Aorta (tissue), 5 donors: ENCODE measurements at regions not wholly inside any gene's neighbourhood (a gene's known extent, or its start where the extent isn't known, plus 50 kb on each side); places are given as distances from the start of the nearest gene placed in this dataset.
"Not testable (repeated sequence)": the region's sequence is repeated elsewhere in the genome, so short reads cannot be mapped to it uniquely, and the experiment has no call there.

Experiments
- ATAC-seq: fragments of 200-7000 bp; cut with Tn5 transposase; one replicate; pipeline ENCODE4 v1.9.1; 2022; ENCODE audit warnings: moderate library complexity; ENCODE audit not compliant: low FRiP score
- DNase-seq, 2 donors: peaks; one replicate each; pipeline ENCODE4 v3.0.0-alpha.2; 2020
- H3K27ac ChIP-seq, 2 donors: one replicate each; pipeline ENCODE4 v1.5.1; 2013; ENCODE audit warnings: low read length in 2 of 2, mild to moderate bottlenecking in 2 of 2, moderate library complexity in 2 of 2, control low read depth in 1 of 2, inconsistent platforms in 1 of 2, low read depth in 1 of 2
- H3K27me3 ChIP-seq, 2 donors: one replicate each; pipeline ENCODE4 v1.6.1; 2013; ENCODE audit warnings: control low read depth in 1 of 2, low read length in 1 of 2, mild to moderate bottlenecking in 1 of 2, moderate library complexity in 1 of 2; ENCODE audit not compliant: insufficient read depth in 2 of 2, control insufficient read depth in 1 of 2
- H3K36me3 ChIP-seq, 2 donors: one replicate each; pipeline ENCODE4 v1.6.1; 2013; ENCODE audit warnings: control low read depth in 1 of 2, low read length in 1 of 2, mild to moderate bottlenecking in 1 of 2; ENCODE audit not compliant: insufficient read depth in 2 of 2, control insufficient read depth in 1 of 2
- H3K4me1 ChIP-seq, 2 donors: one replicate each; pipeline ENCODE4 v1.6.1; 2013; ENCODE audit warnings: low read length in 2 of 2, control low read depth in 1 of 2, mild to moderate bottlenecking in 1 of 2, moderate library complexity in 1 of 2; ENCODE audit not compliant: insufficient read depth in 2 of 2, control insufficient read depth in 1 of 2
- H3K4me3 ChIP-seq, 2 donors: one replicate each; pipeline ENCODE4 v1.5.1; 2013; ENCODE audit warnings: low read length in 2 of 2, control low read depth in 1 of 2, mild to moderate bottlenecking in 1 of 2
- H3K9me3 ChIP-seq: one replicate; pipeline ENCODE4 v1.6.1; 2013; ENCODE audit warnings: mild to moderate bottlenecking, low read length; ENCODE audit not compliant: control insufficient read depth
- WGBS, 2 donors: extraction: QIAGEN DNeasy Blood & Tissue Kit; methylation state at CpG; one replicate each; pipeline ENCODE4 v1.1.7; 2013; 5-methylcytosine and 5-hydroxymethylcytosine counted together
- intact Hi-C, 2 donors: fragments of 100-400 bp; cut with DNase I; formaldehyde crosslinking; loops; one replicate each; pipeline versions ENCODE4 v1.14.2 to v1.15.0; 2022
- donor health status: healthy with polysubstance abuse.
- donor health status: Bipolar disorder and iron deficiency.
- donor health status: DM: no; HTN: no; CAD: no.
- donor health status: DM: no; HTN: no; CAD: no.
- donor health status: DM: yes; HTN: yes; CAD: no.

DNA sequence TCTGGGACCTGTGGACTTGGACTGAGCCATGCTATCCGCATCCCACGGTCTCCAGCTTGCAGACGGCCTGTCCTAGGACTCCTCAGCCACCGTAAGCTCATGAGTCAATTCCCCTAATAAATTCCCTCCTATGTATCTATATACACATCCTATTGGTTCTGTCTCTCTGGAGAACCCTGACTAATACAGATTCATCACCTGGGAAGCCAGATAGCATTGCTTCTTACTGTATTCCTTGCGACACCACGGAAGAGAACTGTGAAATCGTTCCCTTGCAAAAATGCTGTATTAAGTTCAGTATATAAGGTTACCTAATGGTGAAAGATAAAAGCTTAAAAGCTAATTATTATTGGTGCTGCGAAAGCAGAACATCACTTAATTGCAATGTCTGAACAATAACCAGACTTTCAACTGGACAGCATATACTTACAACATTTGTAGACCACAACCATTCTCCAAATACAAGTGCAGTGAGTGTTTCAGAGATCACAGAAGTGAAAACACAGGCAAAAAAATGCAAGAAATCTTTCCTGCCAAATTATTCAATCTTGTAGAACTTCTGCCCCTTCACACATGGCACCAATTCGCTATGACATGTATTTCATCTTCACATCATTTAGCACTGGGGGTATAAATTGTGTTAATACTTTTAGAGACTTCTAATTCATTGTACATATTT lies 352.9 kb downstream of the TXNL1 start:
- no peak overlapping the region for H3K27ac ChIP-seq
- DNase-seq (no peak), ATAC-seq (no peak)
- H3K4me3 ChIP-seq = no peak overlapping the region
- intact Hi-C loops = no loop called here
- H3K4me1 ChIP-seq = no peaks in the 10 kb centered on the region
- peaks cover 0 to 2% of the 10 kb centered on the region in 2 donors for H3K36me3 ChIP-seq
- no peaks in the 10 kb centered on the region for H3K9me3 ChIP-seq
- no peaks in the 10 kb centered on the region for H3K27me3 ChIP-seq
- 93 to 95% methylated on average over 9 of the region's 9 CpGs for WGBS, 2 donors

DNA sequence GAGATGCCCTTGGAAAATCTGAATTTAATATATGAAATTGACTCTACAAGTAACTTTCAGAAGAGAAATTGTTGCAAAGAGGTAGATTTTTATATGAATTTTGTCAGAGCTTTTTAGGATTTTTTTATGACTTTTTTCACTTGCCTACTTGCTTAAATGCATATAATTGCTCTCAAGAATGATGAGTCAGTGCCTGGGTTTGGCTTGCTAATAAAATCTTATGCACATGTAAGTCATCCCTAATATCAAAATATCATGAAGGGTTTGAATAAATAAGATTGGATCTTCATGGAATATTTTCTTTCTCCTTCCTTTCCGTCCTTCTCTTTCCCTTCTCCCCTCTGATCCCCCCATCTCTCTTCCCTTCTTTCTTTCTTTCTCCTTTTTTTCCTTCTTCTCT lies 354.1 kb downstream of the TXNL1 start:
- no peak overlapping the region for H3K27ac ChIP-seq
- intact Hi-C loops = no loop called here
- 77 to 87% methylated on average over 1 of the region's 1 CpG for WGBS, 2 donors
- H3K27me3 ChIP-seq = no peaks in the 10 kb centered on the region
- no peaks in the 10 kb centered on the region for H3K4me1 ChIP-seq
- DNase-seq (no peak), ATAC-seq (no peak)
- H3K36me3 ChIP-seq = peaks cover 0 to 2% of the 10 kb centered on the region in 2 donors
- no peaks in the 10 kb centered on the region for H3K9me3 ChIP-seq
- no peak overlapping the region for H3K4me3 ChIP-seq

DNA sequence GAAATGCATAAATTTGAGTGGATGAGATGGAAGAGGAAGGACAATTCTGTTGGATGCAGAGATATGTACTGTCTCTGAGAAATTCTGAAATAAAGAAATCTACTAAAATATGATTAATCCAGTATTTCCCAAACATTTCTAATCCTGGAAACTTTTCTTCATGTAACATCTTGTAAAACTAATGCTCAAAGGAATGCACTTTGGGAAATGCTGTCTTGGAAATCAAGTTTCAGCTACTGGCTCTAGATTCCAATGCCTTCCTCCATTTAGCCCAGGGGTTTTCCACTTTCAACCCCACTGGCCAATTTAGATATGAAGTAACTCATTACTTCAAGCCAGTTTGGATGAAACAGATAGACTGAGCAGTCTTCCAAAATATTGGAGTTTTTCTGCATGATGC lies 355.1 kb downstream of the TXNL1 start:
- no peak overlapping the region for H3K4me3 ChIP-seq
- intact Hi-C loops = no loop called here
- H3K4me1 ChIP-seq = no peaks in the 10 kb centered on the region
- no peaks in the 10 kb centered on the region for H3K9me3 ChIP-seq
- no peak overlapping the region for H3K27ac ChIP-seq
- no peak for ATAC-seq
- DNase-seq = no peak
- peaks cover 0 to 2% of the 10 kb centered on the region in 2 donors for H3K36me3 ChIP-seq
- peaks cover 0 to under 1% of the 10 kb centered on the region in 2 donors for H3K27me3 ChIP-seq

DNA sequence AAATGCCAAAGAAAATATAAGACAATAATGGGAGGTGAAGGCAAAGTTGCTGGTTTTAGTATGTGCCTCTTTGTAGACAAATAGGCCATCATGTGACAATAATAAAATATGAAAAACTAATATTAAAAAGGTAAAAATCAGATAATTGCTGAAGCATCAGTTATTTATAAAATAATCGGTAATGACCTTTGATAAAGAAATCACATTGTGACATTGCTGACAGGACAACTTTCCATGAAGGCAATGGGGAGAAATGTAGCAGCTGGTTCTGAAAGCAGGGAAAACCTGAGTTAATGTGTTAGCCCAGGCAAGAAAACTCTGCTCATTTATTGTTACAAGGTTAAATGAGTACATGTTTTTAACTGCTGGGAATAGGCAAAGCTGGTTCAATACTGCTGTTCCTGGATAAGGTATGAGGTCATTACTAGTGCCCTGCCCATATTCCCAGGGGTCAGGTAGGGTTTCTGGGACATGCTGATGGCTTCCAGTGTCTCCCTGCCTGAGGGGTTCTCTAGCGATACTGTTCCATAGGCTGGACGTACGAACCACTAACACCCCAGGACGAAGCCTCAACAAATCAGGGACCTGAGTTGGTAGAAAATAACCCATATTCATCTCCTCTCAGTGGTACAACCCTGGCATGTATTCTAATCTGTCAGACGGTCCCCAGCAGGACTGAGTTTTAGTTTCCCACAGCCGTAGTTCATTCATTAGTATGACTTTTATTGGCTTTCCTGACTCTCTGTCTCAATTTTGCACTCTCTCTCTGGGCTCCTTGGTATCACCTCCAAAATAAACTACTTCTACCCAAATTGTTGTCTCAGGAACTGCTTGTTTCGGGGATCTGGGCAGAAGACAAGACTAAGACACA lies 355.9 kb downstream of the TXNL1 start:
- H3K4me1 ChIP-seq = no peaks in the 10 kb centered on the region
- ATAC-seq (no peak), DNase-seq (no peak)
- 93 to 94% methylated on average over 8 of the region's 8 CpGs for WGBS, 2 donors
- no peak overlapping the region for H3K27ac ChIP-seq
- intact Hi-C loops = no loop called here
- H3K9me3 ChIP-seq = no peaks in the 10 kb centered on the region
- H3K4me3 ChIP-seq = no peak overlapping the region
- H3K36me3 ChIP-seq = peaks cover 0 to 2% of the 10 kb centered on the region in 2 donors
- H3K27me3 ChIP-seq = peaks cover 0 to 2% of the 10 kb centered on the region in 2 donors

DNA sequence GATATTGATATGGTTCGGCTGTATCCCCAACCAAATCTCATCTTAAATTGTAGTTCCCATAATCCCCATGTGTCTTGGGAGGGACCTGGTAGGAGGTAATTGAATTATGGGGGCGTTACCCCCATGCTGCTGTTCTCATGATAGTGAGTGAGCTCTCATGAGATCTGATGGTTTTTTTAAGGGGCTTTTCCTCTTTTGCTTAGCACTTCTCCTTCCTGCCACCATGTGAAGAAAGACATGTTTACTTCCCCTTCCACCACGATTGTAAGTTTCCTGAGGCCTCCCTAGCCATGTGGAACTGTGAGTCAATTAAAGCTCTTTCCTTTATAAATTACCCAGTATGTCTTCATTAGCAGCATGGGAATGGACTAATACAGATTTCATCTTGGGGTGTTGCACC lies 358.6 kb downstream of the TXNL1 start:
- intact Hi-C loops, DNase-seq, ATAC-seq, H3K27ac ChIP-seq, H3K4me3 ChIP-seq, H3K4me1 ChIP-seq, H3K27me3 ChIP-seq, H3K9me3 ChIP-seq, H3K36me3 ChIP-seq: not testable (repeated sequence)
- WGBS, 2 donors = 72 to 83% methylated on average over 3 of the region's 3 CpGs

DNA sequence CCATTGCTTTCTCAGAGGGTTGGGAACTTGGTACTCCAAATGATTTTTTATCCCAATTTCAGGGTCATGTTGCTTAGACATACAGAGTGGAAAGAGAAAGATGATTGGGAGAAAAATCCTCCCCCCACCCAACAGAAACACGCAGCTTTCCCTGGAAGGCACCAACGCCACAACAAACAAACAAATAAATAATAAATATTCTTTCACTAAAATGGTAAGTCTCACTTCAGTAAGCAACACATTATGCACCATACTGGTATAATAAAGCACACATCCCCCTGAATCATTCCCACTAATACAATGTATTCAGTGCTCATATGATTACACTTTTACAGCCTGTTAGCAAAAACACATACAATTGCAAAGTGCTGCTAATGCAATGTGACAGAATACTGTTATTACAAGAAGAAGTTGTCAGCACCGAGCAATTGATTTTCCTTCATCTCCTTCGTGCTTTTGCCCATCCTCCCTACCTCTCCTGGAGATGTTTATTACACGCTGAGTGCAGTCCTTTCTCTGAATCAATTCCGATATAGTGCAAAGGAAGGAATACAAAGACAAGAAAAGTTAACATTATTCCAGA lies 359.9 kb downstream of the TXNL1 start:
- Histone ChIP-seq H3K27ac (no peak overlapping the region), H3K4me3 (no peak overlapping the region), H3K27me3 (peaks cover 0 to 4% of the 10 kb centered on the region in 2 donors), H3K36me3 (peaks cover 0 to 2% of the 10 kb centered on the region in 2 donors), H3K4me1 (no peaks in the 10 kb centered on the region), H3K9me3 (peaks cover 2% of the 10 kb centered on the region)
- 56 to 72% methylated on average over 6 of the region's 6 CpGs for WGBS, 2 donors
- no peak for ATAC-seq
- no peak for DNase-seq
- intact Hi-C loops = no loop called here

DNA sequence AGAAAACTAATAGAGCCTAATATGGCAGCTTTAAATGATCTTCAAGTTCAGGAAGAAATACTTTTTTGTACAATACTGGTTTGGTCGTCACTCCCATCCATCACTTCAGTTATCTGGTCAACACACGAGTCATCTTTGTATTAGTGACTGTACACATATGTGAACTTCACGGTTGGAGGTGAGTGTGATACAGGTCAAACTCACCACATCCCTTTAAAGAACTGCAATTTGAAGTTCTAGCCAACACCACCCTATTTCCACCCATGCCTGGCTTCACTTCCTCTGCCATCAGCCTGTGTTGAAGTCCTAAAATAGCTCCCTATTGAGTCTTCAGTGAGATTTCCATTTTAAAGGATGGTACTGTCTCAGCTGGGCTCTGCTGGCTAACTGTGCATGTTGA lies 361.9 kb downstream of the TXNL1 start:
- no peaks in the 10 kb centered on the region for H3K4me1 ChIP-seq
- no peak overlapping the region for H3K27ac ChIP-seq
- H3K4me3 ChIP-seq = no peak overlapping the region
- peaks cover 0 to 4% of the 10 kb centered on the region in 2 donors for H3K27me3 ChIP-seq
- DNase-seq (no peak), ATAC-seq (no peak)
- no peaks in the 10 kb centered on the region for H3K36me3 ChIP-seq
- 93 to 94% methylated on average over 3 of the region's 3 CpGs for WGBS, 2 donors
- peaks cover 2% of the 10 kb centered on the region for H3K9me3 ChIP-seq
- intact Hi-C loops = no loop called here

DNA sequence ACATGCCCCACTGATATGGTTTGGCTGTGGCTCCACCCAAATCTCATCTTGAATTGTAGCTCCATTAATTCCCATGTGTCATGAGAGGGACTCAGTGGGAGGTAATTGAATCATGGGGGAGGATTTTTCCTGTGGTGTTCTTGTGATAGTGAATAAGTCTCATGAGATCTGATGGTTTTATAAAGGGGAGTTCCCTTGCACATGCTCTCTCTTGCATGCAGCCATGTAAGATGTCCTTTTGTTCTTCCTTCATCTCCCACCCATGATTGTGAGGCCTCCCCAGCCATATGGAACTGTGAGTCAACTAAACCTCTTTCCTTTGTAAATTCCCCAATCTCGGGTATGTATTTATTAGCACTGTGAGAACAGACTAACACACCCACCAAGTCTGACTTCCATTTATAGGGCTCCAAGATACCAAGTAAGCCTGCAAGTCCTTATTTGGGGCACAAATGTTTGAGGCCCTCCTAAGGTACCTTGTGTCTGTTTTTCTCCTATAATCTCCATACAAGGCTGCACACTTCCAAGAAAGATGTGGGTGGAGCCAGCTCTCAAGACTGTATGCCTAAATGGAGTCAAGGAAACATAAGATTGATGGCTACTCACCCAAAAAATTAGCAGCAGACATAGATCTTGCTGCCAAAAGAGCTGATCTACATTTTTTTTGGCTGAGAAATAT lies 364.7 kb downstream of the TXNL1 start:
- H3K36me3 ChIP-seq = no peaks in the 10 kb centered on the region
- intact Hi-C loops = no loop called here

More for the DNA sequence above, 364.7 kb downstream of the TXNL1 start:
- ATAC-seq = no peak
- no peak for DNase-seq
- WGBS, 2 donors = 58 to 59% methylated on average over 1 of the region's 1 CpG
- Histone ChIP-seq H3K4me3 (no peak overlapping the region), H3K4me1 (no peaks in the 10 kb centered on the region), H3K9me3 (peaks cover 2% of the 10 kb centered on the region), H3K27me3 (peaks cover 0 to 4% of the 10 kb centered on the region in 2 donors), H3K27ac (no peak overlapping the region)
